GM12874 (cell line): ENCODE measurements at regions not wholly inside any gene's neighbourhood (a gene's known extent, or its start where the extent isn't known, plus 50 kb on each side); places are given as distances from the start of the nearest gene placed in this dataset.

Experiments
- CTCF ChIP-seq: IDR thresholded peaks from 2 replicates; pipeline ENCODE4 v1.5.1; 2011; ENCODE audit warnings: low read depth, mild to moderate bottlenecking, control low read depth, low read length, moderate library complexity; ENCODE audit not compliant: insufficient read depth

GRCh38 chr2:219861307-219861706, 233.9 kb downstream of the SLC4A3 start:
- no peak for TF ChIP-seq CTCF

DNA sequence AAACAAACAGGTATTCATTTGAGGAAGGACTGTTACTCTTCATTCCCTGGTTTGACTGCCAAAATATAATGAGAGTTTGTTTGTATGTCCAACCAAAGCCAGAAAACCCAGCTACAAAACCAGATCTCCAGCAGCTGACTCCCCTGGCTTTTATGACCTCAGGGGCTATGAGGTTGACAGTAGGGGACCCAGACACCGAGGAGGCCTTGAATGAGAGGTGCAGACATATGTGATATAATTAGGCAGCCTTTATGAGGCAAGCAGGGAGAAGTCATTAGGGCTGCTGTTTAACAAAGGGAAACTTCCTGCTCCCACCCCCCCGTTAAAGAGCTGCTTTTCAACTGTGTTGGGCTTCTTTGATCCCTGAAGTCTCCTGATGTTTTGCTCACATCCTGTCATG, 236.7 kb downstream of the SLC4A3 start:
- TF ChIP-seq CTCF: no peak

DNA sequence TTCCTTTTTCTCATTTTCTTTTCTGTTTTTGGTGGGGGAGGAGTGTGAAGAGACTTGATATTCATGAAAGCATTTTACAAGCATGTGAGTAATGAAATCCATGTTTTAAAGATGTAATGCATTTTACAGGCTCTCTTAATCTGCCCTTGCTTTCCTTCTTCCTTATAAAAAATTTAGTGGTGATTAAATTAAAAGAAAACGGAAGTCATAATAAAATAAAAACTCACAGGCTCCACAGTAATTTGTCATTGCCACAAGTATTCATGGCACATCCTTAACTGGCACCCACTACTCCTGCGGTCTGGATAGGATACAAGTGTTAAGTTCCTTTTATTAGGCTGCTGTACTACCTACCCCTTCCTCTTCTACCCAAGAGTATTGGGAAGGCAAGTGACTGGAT, 241.2 kb downstream of the SLC4A3 start:
- TF ChIP-seq CTCF: no peak

- TF ChIP-seq CTCF: no peak
These were observed 242.6 kb downstream of the SLC4A3 start for GRCh38 chr2:219870041-219870440.

DNA sequence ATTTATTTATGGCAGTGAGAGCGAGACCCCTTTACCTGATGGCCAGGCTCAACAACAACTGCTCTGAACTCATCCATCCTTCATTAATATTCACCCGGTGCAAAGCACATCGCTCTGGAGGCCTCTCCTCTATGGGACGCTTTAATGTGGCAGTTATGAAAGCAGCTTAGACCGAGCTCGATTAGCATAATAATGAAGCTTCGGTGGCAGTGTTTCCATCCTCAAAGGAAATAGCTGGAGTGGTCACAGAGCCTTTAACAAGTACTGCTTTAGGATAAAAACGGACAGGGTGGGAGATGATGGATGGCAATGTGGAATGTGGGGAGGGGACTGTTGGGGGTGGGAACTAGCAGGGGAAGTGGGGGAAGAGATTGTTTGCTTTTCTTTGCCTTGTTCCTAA, 243.9 kb downstream of the SLC4A3 start:
- no peak for TF ChIP-seq CTCF

DNA sequence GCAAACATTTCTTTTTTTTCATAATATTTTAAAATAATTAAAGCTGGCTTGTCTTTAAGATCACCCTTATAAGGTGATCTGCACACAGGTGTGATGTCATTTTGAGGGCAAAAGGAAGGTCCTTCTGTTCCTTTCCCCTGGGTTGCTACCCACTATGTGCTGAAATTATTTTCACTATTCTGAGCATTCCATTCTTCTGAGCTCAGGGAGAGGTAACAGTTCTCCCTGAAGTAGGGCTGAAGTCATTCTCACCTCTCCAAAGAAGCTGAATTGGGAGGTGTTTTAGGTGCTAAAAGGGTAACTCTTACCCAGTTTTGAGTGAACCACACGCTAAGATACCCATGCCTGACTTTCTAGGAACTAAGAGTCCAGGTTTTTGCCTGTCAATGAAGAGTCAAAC, 247.6 kb downstream of the SLC4A3 start:
- no peak for TF ChIP-seq CTCF

DNA sequence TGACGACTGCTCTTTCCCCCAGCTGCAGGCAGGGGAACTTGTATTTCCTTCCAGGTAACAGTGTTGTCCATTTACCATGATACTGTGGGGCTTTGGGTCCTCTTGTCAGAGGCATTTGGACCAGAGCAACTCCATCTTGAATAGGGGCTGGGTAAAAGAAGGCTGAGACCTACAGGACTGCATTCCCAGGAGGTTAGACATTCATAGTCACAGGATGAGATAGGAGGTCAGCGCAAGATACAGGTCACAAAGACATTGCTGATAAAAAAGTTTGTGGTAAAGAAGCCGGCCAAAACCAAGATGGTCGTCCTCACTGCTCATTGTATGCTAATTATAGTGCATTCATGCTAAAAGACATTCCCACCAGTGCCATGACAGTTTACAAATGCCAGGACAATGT, 249.5 kb downstream of the SLC4A3 start:
- no peak for TF ChIP-seq CTCF

DNA sequence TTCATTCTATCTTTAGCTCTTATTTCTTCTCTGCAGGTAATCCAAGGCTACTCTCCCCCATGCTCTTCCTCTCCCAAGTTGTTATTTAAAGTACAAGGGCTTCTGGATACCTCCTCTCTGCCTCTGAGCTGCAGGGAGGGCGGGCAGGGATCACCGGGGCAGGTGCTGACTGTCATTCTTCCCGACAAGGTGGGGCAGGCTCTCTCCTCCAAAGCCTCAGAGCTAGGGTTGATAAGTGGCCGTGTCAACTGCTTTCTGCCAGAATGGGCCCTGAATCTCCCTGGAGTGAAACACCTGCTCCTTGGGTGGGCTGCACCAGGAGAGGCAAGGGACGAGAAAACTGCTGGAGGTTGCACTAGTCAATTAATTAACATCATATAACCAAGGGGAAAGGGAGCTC, 250.3 kb downstream of the SLC4A3 start:
- TF ChIP-seq CTCF: no peak
